HG03460 (cell line): ENCODE measurements at regions not wholly inside any gene's neighbourhood (a gene's known extent, or its start where the extent isn't known, plus 50 kb on each side); places are given as distances from the start of the nearest gene placed in this dataset.

Experiments used
- ATAC-seq: cut with Tn5 transposase; IDR thresholded peaks from one replicate; pipeline ENCODE4 v1.9.1; 2021; ENCODE audit not compliant: unreplicated experiment

DNA sequence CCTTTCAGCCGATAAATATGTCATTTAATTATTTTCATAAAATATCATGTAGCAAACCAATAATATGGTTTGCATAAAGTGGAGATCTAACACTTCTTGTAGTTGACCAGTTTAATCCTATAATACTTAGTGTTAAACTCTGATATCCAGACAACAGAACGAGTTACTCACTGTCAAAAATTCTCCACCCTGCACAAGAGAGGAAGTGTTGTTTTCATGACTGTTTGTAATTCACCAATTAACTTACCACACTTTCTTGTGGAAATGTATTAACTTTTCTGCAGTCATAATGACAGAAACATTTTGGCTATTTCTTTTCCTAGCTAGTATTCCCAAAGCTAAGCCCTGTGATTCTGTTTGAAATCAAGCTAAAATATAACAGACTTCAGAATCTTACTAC is 555.3 kb upstream of the FTMT start:
- ATAC-seq = no peak

DNA sequence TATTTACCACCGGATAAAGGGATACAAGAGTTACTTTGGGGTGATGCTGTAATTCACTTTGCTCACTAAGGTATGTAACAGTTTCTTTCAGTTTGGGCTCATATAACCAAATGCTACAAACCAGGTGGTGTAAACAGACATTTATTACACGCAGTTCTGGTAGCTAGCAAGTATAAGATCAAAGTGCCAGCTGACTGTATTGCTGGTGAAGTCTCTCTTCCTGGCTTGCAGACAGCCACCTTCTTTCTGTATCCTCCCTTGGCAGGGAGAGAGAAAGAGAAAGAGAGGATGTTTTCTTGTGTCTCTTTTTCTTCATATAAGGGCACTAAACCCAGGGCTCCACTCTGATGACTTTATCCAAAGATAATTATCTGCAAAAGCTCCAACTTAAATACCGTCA is 552.5 kb upstream of the FTMT start:
- ATAC-seq = no peak

DNA sequence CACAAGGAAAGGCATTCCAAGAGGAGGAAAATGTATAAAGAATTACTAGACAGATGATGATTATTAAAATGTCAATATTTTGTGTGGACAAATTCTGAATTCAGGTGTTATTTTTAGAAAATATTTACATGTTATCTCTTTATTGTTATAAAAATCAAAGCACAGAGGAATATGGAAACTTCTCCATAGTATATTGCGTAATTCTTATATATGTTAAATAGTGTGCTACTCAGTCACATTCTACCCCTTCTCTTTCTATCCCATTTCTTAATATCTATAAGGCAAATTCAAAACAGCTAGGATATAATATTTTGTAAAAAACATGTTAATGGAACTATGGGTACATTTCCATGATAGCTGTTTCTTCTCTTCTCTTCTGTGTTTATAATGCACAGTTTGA is 546.8 kb upstream of the FTMT start:
- ATAC-seq = no peak

DNA sequence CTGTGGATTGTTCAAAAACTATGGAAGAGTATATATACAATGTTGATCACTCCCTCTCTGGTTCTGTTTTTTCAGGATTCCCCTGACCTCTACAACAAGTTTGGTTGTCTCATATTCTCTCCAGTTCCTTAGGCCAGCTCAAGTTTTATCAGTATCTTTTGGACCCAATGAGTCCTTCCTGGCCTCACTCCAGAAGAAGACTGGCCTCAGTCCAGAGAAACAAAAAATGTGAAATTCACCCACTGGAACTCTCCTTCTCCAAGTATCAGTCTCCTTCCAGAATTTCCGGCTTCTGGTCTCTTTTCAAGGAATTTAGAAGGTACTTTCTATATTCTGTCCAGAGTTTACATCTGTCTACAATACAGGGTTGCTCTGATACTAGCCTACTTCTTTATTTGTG is 537.8 kb upstream of the FTMT start:
- no peak for ATAC-seq

DNA sequence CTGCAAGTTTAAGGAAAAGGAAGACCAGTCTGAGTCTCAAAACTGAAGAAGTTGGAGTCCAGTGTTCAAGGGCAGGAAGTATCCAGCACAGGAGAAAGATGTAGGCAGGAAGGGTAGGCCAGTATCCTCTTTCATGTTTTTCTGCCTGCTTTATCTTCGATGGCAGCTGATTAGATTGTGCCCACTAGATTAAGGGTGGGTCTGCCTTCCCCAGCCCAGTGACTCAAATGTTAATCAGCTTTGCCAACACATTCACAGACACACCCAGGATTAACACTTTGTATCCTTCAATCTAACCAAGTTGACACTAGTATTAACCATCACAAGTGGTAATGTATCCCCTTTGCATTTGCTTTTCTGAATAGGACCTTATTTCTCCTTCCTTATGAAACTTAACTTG is 535.9 kb upstream of the FTMT start:
- no peak for ATAC-seq

DNA sequence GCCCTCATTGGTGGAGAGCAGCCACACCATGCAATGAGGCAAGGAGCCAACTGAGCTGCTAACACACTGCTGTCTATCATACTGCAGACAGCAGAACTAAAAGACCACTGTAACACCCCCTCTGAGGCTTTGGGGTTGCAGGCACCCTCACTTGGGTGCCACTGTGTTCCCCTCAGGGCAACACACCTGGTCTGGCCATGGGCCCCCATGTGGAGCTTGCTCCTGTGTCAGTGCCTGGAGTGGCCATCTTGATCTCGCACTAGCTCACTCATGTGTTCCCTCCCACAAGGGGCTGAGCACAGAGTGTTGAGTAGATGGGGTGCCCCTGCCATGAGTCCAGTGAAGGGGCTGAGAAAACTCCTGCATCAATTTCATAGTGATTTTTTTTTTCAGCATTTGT is 532.4 kb upstream of the FTMT start:
- no peak for ATAC-seq

DNA sequence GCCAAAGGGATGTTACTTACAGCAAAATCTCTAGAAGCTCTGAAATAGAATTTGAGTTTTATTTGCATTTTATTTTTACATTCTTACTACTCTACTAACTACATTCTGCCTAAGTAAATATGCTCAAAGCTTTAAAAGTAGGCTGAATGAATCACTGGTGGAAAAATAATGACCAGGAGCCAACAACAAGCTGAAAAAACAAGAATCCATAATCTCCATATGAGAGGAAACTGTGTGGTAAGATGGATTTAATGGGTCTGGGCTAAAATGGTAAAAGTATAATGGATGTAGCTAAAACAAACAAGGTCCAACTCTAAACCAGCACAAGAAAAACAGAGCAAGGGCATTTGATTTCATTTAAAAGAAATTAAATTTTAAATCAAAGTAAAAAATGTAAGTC is 525.8 kb upstream of the FTMT start:
- ATAC-seq = no peak

DNA sequence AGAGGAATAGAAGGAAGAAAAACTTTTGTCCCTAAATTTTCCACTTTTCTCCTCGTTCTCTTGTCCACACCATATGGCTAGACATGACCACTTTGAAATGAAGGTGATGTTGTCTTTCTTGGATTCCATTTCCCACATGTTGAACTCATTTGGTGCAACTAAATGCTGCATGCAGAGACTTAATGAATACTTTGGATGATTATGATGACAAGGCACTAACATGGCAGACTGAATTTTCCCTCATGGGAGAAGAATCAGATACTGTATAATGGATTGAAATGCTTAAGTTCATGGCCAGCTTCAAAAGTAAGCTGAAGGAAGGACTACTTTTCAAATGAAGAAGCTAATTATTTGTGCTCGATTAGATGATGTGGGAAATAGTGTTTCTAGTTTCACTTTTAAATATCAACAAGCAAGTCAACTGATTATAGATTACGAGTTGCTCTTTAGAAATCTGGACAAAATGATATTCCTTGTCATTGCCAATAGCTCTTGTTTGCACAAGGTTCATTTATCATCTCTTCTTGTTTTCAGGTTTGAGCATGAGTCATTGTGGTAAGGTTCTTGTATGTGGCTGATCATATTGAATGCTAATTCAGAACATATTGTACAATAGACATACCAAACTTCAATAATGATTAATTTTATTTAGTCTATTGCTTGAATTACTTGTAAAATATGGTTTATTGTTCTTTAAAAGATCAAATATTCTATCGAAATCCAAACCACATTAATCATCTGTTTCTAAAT is 501.3 kb upstream of the FTMT start:
- no peak for ATAC-seq

DNA sequence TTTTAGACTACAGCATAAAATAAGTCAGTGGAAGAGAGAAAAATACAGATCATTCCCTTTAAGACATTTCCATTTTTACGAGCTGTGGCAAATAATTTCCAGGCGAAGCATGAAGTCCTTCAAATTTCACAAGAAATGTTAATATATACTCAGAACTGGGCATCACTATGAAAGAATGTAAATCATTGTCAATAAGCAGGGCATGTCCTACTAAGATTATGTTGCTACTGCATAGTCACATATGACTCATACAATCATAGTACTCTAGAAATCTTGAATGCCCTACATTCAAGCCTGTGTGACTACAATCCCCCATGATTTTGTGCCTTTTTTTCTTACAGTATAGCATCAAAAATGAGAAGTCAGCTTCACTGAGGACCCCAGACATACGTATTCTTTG is 485.2 kb upstream of the FTMT start:
- ATAC-seq = no peak

DNA sequence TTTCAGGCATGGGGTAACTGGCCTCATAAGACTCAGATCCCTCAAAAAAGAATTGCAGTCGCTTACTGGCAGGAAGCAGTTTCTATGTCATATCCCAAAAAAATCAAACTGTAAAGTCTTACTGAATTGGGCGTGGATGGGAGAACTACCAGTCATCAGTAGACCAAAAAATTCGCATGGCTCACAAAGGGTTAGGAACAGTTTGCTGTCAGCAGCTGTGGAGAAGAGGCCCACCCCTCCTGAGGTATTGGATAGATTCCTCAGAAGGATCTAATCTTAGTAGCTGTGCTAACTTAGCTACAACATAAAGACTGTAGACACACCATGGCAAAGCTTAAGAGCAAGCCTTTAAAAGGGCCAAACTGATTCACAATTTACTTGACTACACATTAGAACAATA is 478.3 kb upstream of the FTMT start:
- no peak for ATAC-seq

DNA sequence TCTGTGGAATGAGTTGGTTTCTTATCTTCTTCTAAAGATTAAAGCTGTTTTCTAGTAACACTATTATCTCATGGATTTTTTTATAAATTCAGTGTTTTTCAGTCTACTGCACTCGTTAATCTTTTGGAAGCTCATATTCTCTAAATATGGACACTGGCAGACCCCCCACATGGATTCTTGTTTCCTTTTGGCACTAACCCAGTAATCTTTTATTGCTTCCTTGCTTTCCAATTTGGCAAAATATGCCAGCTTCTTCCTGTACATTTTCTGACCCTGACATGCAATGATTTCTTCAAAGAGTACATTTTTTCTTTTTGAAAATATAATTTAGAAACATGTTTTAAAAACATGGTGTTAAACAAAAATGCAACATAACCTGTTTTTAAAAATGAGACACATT is 474.2 kb upstream of the FTMT start:
- no peak for ATAC-seq

DNA sequence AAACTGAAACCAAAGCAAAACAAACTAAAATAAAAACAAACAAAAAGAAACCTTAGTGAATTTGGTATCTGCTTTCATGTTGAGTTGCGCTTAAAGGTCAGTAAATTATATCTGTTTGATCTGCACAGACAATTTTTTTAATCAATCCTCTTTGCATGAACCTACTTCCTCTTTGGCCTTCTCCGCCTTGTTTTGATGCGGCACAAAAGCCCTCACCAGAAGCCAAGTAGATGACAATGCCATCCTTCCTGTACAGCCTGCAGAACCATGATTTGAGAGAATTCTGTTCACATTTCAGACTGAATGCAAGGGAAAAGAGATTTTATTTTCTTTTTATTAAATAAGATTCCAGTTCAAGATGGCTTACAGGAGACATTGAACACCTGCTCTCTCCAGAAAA is 473.6 kb upstream of the FTMT start:
- no peak for ATAC-seq

DNA sequence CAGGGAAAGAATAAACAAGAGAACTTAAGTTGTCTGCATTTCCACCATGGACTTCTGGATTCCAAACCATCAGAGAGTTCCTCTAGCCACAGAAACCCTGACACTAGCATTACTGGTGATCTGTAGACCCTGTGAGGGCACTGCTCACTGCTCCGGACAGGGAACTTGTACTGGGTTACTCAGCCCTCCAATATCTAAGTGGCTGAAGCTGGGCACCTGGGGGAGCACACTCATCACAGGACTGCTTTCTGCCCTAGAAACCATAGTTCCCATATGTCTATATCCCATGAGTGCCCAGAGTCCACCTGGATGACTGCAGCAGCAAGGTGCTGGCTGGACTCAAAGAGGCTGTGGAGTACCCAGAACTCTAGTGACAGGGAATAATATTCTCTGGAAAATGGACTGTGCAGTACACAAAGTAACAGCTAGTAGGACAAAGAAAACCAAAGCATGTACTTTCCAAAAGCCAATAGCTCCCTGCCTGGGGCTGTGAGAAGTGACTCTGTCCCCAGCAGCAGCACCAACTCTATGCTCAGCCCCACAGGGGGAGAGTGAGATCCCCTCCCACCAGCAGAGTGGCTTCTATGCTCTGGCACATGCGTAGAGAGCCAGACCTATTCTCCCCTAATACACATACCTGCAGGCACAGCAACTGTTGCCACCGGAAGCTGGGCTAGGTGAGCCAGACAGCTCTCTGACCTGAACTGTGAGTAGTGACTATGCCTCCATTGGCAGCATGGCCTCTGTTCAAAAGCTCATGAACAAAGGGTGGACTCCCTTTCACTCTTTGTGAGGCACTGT is 472.9 kb upstream of the FTMT start:
- ATAC-seq = no peak

DNA sequence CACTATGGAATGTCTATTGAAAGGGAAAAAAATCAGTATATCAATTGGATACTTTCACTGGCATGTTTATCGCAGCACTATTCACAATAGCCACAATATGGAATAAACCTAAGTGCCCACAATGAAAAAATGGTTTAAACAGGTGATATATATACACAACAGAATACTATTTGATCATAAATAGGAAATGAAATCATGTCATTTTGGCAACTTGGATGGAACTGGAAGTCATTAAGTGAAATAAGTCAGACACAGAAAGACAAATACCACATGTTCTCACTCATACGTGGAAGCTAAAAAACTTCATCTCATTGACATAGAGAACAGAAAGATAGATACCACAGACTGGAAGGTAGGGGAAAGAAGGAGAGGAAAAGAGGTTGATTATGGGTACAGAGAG is 471.6 kb upstream of the FTMT start:
- ATAC-seq = no peak

DNA sequence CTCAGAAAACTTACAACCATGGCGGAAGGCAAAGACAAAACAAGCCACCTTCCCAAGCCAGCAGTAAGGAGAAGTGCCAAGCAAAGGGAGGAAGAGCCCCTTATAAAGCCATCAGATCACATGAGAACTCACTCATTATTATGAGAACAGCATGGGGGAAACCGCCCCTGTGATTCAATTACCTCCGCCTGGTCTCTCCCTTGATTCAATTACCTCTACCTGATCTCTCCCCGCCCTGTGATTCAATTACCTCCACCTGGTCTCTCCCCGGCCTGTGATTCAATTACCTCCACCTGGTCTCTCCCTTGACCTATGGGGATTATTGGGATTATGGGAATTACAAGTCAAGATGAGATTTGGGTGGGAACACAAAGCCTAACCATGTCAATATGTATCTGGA is 467.3 kb upstream of the FTMT start:
- ATAC-seq = no peak

DNA sequence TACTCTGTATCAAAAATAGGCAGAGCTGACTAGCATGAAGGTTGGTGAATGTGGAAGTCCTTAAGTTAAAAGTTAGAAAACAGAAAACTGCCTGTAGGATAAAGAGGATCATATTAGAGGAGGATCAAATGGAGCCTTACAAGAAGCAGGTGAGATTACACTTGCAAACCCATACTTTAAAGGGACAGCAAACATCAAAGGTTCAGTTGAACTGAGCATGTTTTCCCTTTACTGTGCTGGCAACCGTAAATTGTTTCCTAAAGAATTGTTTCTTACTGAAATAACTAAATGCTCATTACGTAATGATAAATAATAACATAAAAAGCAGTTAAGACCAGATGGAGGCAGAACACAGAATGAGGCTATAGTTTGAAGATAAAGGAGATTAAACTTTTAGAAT is 465.3 kb upstream of the FTMT start:
- ATAC-seq = no peak

DNA sequence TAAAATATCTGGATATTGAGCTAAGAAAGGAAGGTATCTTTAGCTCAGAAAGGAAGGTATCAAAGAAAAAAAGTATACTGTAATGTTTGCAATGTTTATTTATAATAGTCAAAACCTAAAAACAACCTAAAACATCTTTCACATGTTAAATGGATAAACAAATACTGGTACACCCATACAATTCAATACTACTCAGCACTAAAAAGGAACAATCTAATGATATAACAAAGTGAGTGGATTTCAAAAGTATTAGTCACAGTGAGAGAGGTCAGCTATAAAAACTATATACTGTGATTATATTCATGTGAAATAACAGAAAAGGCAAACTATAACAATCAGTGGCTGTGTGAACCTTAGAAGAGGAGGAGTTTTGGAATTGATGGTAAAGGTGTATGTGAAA is 455.0 kb upstream of the FTMT start:
- no peak for ATAC-seq

DNA sequence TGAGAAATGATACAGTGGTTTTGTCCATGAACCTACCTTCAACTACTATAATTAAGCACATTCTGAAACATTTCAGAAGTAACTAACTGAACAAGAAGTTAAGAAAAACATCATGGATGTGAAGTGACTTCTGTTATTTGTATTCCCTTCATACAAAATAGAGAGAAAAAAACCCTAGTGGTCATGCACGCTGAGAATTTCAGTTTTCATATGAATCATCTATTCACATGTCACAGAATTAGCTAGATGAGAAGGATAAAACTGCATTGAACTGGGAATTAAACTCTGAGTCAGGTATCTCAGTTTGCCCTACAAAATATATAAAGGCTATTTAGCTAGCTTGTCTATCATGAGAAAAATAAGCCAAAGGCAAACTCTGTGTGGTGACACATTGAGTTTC is 451.8 kb upstream of the FTMT start:
- peak; percentile 89 for ATAC-seq

DNA sequence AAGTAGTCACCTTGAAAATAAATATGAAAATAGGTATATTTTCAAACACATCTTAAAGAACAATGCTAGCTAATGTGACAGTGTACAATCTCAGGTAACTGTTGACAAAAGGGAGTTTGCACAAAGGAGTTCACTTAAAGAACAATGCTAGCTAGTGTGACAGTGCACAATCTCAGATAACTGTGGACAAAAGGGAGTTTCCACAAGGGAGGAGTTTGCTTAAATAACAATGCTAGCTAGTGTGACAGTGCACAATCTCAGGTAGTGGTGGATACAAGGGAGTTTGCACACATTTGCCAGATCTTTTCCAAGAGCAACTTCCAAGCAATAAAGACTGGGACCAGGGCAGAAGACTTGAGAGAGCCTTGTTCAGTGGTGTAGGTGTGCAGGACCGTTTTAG is 442.9 kb upstream of the FTMT start:
- no peak for ATAC-seq

DNA sequence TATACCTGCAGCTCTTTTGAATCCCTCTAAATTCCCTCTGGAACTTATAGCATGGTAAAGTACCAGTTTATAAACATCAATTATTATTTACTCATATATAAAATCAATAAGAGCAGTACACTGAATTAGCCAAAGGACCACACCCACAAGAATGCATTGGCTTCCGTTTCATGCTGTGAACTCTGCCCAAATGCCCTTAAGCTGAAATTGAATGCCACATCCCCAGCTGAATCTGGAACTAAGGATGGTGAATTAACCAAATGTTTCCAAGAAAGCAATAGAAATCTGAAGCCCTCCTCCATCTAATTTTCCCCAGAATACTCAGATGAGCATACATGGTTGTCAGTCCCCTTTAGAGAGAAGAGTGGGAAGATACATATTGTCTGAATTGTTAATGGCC is 436.4 kb upstream of the FTMT start:
- ATAC-seq = no peak

DNA sequence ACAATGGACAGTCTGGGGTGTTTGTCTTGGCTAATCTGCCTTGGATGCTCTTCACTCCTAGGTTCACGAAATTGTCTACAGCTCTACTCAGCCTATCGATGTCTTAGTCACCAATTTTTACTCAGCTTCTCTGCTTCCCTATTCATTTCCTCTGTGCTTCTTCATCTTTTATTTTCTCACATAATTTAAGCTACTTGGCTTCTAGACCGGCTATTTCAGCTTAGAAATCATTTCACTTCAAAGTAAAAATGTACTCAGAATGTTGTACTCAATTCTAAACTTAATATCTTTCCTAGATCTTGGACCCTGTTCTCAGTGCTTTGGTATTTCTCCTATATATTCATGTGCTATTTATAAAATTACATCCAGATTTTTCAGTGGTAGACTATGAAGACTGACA is 430.0 kb upstream of the FTMT start:
- no peak for ATAC-seq

DNA sequence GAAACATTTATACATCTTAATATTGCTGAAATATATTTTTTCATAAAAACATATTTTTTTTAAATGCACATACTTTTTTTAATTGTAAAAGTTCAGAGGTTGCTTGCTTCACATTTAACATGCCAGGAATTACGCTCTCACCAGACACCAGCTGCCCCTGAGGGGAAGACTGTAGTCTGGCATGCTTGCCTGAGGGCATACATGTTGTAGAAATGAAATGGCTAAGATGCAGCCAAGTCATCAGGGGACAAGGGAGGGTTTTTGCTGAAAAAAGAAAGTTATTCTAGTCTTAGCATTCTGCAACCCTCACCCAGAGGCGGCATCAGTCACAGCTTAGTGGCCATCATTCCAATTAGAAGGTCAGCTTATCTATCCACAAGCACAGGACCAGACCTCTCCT is 426.7 kb upstream of the FTMT start:
- ATAC-seq = no peak

DNA sequence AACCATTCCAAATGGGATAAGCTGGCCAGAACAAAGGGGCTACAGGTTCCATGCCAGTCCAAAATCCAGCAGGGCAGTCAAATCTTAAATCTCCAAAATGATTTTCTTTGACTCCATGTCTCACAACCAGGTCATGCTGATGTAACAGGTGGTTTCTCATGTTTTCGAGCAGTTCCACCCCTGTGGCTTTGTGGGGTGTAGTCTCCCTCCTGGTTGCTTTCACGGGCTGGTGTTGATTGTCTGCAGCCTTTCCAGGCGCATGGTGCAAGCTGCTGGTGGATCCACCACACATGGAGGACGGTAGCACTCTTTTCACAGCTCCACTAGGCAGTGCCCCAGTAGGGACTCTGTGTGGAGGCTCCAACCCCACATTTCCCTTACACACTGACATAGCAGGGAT is 425.5 kb upstream of the FTMT start:
- no peak for ATAC-seq
